ENCODE measurements at regions not wholly inside any gene's neighbourhood (a gene's known extent, or its start where the extent isn't known, plus 50 kb on each side); places are given as distances from the start of the nearest gene placed in this dataset.
"Not testable (repeated sequence)": the region's sequence is repeated elsewhere in the genome, so short reads cannot be mapped to it uniquely, and the experiment has no call there.

- not testable (repeated sequence) for H3K4me3 ChIP-seq; H3K4me1 ChIP-seq (replicated peaks); H3K27ac ChIP-seq; DNase-seq (ENCODE audit: low read depth in 1 of 2, low spot score in 2 of 2); H3K36me3 ChIP-seq; H3K27me3 ChIP-seq (replicated peaks); H3K9me3 ChIP-seq (replicated peaks)
These were observed 1609.3 kb downstream of the SPATA31A7 start for GRCh38 chr9:62798884-62799850.

DNA sequence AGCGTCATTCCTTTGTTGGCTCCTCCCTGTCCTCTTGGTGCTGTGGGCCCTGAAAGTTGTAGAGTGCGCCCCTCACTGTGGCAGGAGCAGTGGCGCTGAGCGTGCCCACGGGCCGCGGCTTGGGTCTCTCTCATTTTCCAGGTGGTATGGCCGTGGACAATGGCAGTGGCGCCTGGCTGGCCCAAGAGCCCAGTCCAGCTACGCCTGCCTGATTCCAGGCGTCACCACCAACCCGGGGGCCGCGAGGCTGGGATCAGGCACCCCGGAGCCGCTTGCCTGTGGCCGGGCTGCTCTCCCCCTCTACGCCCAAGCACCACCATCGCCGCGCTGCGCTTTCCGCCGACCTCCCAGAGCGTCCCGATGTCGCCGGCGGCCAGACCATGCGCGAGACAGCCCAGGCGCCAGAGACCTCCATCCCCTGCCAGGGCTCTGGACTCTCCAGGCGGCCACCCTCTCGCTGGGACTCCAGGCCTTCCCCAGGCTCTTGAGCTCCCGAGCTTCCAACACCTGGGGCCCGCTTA, 1610.1 kb downstream of the SPATA31A7 start:
- not testable (repeated sequence) for H3K9me3 ChIP-seq (replicated peaks); H3K4me1 ChIP-seq (replicated peaks); H3K36me3 ChIP-seq; DNase-seq (ENCODE audit: low read depth in 1 of 2, low spot score in 2 of 2); H3K27ac ChIP-seq; H3K4me3 ChIP-seq; H3K27me3 ChIP-seq (replicated peaks)

GRCh38 chr9:62800451-62801371, 1610.9 kb downstream of the SPATA31A7 start:
- not testable (repeated sequence) for H3K4me1 ChIP-seq (replicated peaks); H3K4me3 ChIP-seq; H3K36me3 ChIP-seq; H3K27me3 ChIP-seq (replicated peaks); H3K27ac ChIP-seq; DNase-seq (ENCODE audit: low read depth in 1 of 2, low spot score in 2 of 2); H3K9me3 ChIP-seq (replicated peaks)

DNA sequence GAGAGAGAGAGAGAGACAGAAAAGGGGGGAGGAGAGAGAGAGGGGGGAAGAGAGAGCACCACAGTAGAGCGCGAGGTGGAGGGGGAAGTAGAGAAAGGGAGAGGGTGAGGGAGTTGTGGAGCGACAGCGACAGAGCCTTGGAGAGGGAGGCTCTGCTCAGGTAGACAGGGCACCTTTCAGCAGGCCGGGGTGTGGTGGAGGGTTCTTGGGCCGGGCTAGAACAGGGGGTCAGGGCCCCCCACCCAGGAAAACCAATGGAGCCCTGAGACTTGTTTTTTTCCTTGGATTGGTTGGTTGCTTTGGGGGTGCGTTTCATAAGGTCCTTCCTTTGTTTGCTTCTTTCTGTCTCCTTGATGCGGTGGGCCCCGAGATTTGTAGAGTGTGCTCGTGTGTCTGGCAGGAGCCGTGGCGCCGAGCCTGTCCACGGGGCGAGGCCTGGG, 1611.6 kb downstream of the SPATA31A7 start:
- DNase-seq (ENCODE audit: low read depth in 1 of 2, low spot score in 2 of 2); H3K4me3 ChIP-seq; H3K27ac ChIP-seq; H3K9me3 ChIP-seq (replicated peaks); H3K36me3 ChIP-seq; H3K4me1 ChIP-seq (replicated peaks); H3K27me3 ChIP-seq (replicated peaks): not testable (repeated sequence)

DNA sequence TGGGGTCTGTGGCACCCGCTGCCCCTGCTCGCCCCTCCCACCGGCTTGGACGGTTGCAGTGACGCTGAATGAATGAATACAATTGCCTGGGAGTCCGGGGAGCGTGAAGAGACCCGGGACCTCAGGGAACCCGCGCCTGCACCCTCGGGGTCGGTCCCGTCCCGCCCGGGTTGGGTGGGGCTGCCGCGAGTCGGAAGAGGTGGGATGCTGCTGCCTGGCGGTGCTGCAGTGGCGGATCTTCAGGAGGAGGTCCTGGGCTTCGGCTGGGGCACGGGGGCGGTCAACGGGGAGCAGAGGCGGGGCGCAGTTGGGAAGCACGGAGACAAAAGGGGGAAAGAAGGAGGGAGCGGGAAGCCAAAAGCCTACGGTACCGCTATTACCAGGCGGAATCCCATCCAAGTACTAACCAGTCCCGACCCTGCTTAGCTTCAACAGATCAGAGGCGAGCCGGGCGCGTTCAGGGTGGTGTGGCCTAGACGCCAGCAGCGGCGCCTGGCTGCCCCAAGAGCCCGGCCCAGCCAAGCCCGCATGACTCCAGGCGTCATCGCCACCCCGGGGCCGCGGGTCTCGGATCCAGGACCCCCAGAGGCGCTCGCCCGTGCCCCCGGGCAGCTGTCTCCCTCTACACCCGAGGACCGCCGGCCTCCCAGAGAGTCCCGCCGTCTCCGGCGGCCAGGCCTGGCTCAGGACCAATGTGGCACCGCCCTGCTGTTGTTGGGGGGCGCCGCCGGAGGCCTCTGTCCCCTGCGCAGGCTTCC, 1612.3 kb downstream of the SPATA31A7 start:
- peak overlapping the region; percentile 46 for H3K4me3 ChIP-seq
- not testable (repeated sequence) for H3K9me3 ChIP-seq (replicated peaks); H3K27me3 ChIP-seq (replicated peaks); H3K36me3 ChIP-seq; H3K4me1 ChIP-seq (replicated peaks)
- peak; percentile 92 to 95 for DNase-seq (ENCODE audit: low read depth in 1 of 2, low spot score in 2 of 2)
- peak overlapping the region; percentile 88 for H3K27ac ChIP-seq

GRCh38 chr9:62802719-62803079, 1612.9 kb downstream of the SPATA31A7 start:
- not testable (repeated sequence) for H3K36me3 ChIP-seq; H3K9me3 ChIP-seq (replicated peaks); H3K27me3 ChIP-seq (replicated peaks); DNase-seq (ENCODE audit: low read depth in 1 of 2, low spot score in 2 of 2); H3K4me1 ChIP-seq (replicated peaks)
- H3K4me3 ChIP-seq = peak overlapping the region; percentile 46
- H3K27ac ChIP-seq = peak overlapping the region; percentile 88

- peak overlapping the region; percentile 46; the same call in 1 of the 2 replicates for H3K4me3 ChIP-seq
- not testable (repeated sequence) for H3K36me3 ChIP-seq; H3K9me3 ChIP-seq (replicated peaks); H3K27ac ChIP-seq; H3K27me3 ChIP-seq (replicated peaks); H3K4me1 ChIP-seq (replicated peaks)
- peak in 1 of 2 experiments; percentile 22 for DNase-seq (ENCODE audit: low read depth in 1 of 2, low spot score in 2 of 2)
These were observed 1613.3 kb downstream of the SPATA31A7 start for GRCh38 chr9:62803099-62803498.

GRCh38 chr9:62804314-62804713, 1614.5 kb downstream of the SPATA31A7 start:
- DNase-seq (ENCODE audit: low read depth in 1 of 2, low spot score in 2 of 2); H3K9me3 ChIP-seq (replicated peaks); H3K27ac ChIP-seq; H3K27me3 ChIP-seq (replicated peaks); H3K4me1 ChIP-seq (replicated peaks); H3K4me3 ChIP-seq; H3K36me3 ChIP-seq: not testable (repeated sequence)

GRCh38 chr9:62807424-62807823, 1617.6 kb downstream of the SPATA31A7 start:
- H3K4me1 ChIP-seq (replicated peaks); H3K9me3 ChIP-seq (replicated peaks); H3K36me3 ChIP-seq; H3K27ac ChIP-seq; H3K27me3 ChIP-seq (replicated peaks); DNase-seq (ENCODE audit: low read depth in 1 of 2, low spot score in 2 of 2); H3K4me3 ChIP-seq: not testable (repeated sequence)

- not testable (repeated sequence) for H3K36me3 ChIP-seq; DNase-seq (ENCODE audit: low read depth in 1 of 2, low spot score in 2 of 2); H3K27me3 ChIP-seq (replicated peaks); H3K9me3 ChIP-seq (replicated peaks); H3K4me1 ChIP-seq (replicated peaks); H3K4me3 ChIP-seq; H3K27ac ChIP-seq
These were observed 1618.2 kb downstream of the SPATA31A7 start for GRCh38 chr9:62808081-62808480.

DNA sequence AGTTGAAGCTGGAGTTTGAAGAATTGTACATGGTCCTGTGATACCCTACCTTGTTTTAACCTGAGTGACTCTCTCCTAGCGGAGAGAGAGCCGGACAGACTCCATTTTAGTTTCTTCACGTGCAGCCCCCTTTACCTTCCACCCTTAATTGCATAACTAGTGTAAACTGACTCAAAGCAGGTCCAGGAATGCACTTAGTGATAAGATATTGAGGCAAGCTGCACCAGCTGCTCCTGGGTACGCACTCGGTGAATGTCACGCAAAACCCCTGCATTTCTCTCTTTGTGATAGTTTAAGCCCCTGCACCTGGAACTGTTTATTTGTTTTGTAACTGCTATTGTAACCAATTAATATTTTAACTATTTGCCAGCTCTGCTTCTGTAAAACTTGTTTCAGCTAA, 1620.5 kb downstream of the SPATA31A7 start:
- H3K4me1 ChIP-seq (replicated peaks); H3K4me3 ChIP-seq; H3K36me3 ChIP-seq; DNase-seq (ENCODE audit: low read depth in 1 of 2, low spot score in 2 of 2); H3K27me3 ChIP-seq (replicated peaks); H3K9me3 ChIP-seq (replicated peaks); H3K27ac ChIP-seq: not testable (repeated sequence)

- not testable (repeated sequence) for H3K4me3 ChIP-seq; H3K27me3 ChIP-seq (replicated peaks); H3K27ac ChIP-seq; H3K4me1 ChIP-seq (replicated peaks); H3K36me3 ChIP-seq; H3K9me3 ChIP-seq (replicated peaks); DNase-seq (ENCODE audit: low read depth in 1 of 2, low spot score in 2 of 2)
These were observed 1621.0 kb downstream of the SPATA31A7 start for GRCh38 chr9:62810811-62811315.

GRCh38 chr9:62815436-62815835, 1625.6 kb downstream of the SPATA31A7 start:
- not testable (repeated sequence) for H3K36me3 ChIP-seq; H3K4me1 ChIP-seq (replicated peaks); H3K9me3 ChIP-seq (replicated peaks); H3K4me3 ChIP-seq; H3K27me3 ChIP-seq (replicated peaks); H3K27ac ChIP-seq; DNase-seq (ENCODE audit: low read depth in 1 of 2, low spot score in 2 of 2)

Measured in SJSA1 (cell line).